ENCODE measurements at regions not wholly inside any gene's neighbourhood (a gene's known extent, or its start where the extent isn't known, plus 50 kb on each side); places are given as distances from the start of the nearest gene placed in this dataset.

- DNase-seq: no peak
Measured at GRCh38 chr2:63658176-63658968, 69.6 kb downstream of the MDH1 start.

GRCh38 chr2:63660060-63660459 lies 71.3 kb downstream of the MDH1 start:
- DNase-seq: no peak

DNA sequence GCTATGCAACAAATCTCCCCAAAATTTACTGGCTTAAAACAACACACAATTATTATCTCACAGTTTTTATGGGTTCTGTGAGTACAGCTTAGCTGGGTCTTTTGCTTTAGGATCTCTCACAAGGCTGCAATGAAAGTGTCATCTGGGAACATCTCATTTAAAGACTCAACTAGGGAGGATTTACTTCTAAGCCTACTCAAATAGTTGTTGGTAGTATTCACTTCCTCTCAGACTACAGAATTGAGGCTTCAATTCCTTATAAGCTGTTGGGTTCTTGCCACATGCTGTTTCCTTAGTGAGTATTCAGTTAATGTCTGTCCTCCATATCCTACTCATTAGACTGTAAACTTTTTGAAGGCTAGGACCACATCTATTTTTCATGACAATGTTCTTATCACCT lies 72.3 kb downstream of the MDH1 start:
- no peak for DNase-seq

DNA sequence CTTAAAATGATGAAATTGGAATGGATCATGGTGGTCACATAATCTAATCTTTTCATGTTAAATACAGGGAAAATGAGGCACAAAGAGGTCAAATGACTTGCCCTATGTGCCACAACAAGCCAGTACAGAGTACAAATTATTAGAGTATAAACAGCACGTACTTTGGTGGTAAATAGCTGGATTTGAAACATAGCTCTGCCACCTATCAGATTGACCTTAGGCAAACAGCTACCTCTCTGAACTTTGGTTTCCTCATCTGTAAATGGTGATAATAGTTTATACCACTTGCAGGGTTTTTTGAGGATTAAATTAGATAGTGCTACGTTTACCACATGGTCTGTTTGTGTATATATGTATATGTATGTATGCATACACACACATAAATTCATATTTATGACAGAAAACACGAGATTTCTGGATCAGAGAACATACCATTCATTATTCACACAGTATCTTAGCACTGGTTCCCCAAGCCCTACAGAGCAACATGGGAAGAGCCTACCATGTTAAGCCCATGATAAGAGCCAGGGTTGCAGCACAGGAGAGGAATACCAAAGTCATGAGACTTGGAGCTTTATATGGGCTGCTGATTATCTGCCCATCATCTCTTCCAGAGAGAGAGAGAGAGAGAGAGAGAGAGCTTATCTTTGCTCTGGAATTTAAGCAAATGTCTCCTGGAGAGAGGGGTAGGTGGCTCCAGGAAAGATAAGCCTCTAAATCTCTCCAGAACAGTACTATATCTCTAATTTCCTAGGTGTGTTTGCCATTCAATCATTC lies 73.5 kb downstream of the MDH1 start:
- no peak for DNase-seq

DNA sequence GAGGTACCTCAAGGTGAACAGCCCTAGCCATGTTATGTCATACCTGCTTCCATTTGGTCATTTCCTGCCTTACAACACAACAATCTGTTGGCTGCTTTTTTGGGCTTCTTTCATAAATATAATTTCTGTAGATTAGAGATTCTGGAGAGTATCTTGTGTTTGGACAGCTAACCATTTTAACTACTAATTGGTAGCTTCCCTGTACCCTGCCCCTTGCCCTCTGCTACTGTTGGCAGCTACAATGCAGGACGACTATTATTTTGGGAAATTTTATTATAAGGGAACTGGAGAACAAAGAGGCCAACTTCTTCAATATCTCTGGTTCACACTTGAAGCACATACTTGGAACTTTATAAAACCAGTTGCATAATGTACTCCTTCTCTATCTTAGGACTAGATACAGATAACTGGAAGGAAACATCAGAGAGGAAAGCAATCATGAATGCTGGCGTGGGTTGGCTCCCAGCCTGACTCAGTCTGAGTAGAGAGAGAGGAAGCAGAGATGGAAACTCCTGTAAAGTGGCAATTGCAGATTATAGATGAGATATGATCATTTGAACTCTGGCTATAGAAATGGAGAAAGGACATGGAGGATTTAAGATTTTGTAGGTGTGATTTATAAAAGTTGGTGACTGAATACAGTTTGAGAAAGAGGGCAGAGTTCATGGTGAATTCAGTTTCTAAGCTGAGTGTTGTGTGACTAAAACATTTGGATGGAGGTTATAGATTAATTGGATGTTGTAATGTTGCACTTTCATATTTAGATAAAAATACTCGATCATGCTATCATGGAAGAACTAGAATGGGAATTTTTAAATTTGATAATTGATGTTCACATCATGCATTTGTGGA lies 74.5 kb downstream of the MDH1 start:
- DNase-seq: no peak

- no peak for DNase-seq
Measured at GRCh38 chr2:63665091-63665490, 76.3 kb downstream of the MDH1 start.

DNA sequence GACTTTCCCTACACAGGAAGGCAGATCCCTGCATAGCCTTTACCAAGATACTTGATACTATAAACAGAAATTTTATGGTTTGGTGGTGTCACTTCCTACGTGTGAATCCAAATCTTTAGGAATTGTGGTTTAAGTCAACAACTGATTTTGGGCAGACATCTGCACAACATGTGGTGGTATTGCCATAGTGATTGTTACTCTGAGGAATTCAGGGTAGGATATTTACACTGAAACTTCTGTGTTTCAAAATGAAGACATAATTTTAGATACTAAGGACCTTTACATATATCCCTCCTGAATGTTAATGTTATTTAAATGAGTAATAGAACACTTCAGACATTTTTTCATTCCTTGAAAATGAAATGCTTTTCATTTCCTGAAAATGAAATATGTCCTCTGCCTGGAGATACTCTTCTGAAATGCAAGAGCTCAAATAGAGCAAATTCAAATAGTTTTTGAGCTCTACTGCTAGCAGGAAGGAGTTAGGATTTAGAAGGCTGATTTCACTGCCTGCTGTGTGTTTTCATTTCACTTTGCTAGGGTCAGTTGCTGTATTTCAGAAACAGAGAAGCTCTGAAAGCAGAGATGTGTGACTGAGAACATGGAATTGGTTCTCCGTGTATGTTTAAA lies 77.2 kb downstream of the MDH1 start:
- no peak for DNase-seq

DNA sequence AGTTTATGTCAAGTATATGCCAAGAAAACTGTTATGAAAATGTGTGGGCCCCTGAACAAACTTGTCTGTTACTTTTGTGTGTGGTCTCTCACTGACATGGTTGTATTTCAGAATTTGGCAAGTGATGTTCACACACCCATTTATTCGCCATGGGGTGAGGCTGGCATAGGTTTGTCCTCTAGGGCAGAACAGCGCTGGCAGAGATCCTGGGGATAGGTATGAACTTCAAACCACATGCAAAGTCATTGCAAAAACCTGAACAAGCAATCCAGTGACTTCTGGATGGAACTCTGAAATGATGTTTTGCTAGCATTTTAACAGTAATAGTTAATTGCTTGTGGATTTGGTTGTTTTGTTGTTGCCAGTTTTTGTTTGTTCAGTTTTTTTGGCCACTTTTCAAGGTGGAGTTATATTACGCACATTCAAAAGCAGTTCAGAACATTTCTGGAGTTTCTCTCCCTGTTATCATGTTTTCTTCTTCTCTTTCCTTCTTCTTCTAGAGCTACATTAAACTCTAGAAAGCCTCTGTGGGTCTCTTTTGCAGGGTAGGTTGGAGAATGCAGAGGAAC lies 78.5 kb downstream of the MDH1 start:
- DNase-seq: no peak

DNA sequence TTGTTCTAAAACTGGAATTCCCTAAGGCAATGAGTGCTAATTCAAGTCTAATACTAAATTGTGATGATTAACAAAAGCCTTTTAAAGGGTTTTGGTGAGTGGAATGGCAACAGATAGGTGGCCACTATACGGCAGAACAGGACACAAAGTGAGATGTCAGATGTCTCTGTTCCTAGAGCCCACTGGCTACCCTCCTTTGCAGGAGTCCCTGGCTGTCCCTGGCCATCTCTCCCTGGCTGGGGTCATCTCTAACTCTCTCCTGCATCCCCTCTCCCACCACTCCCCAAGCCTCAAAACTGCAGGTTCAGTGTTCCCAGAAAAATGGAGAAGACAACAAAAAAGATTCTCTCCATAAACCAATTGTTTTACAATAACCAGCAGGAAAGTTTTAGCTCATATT lies 79.2 kb downstream of the MDH1 start:
- no peak for DNase-seq

- no peak for DNase-seq
Measured at GRCh38 chr2:63668466-63668865, 79.7 kb downstream of the MDH1 start.

- DNase-seq: no peak
Measured at GRCh38 chr2:63669596-63669995, 80.8 kb downstream of the MDH1 start.

GRCh38 chr2:63673865-63674533 lies 85.2 kb downstream of the MDH1 start:
- no peak for DNase-seq

DNA sequence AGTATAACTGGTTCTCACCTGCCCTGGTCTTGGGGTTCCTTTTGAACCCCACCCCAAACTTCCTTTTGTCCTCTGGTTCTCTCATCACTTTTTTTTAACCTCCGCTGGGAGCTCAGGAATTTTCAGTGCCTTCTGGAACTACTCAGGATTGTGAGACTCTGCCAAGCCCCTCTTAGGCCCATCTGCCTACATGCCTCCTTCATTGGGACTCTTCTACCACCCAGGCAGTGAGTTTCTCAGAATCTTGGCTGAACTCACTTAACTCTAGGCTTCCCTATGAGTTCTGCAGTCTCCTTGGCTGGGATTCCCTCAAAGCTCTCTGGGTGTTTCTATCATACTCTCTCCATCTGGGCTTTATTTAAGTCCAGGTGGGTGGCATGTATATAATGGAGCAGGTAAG lies 86.3 kb downstream of the MDH1 start:
- no peak for DNase-seq

GRCh38 chr2:63676135-63676534 lies 87.4 kb downstream of the MDH1 start:
- DNase-seq: no peak

- DNase-seq: no peak
Measured at GRCh38 chr2:63678085-63678484, 89.3 kb downstream of the MDH1 start.

DNA sequence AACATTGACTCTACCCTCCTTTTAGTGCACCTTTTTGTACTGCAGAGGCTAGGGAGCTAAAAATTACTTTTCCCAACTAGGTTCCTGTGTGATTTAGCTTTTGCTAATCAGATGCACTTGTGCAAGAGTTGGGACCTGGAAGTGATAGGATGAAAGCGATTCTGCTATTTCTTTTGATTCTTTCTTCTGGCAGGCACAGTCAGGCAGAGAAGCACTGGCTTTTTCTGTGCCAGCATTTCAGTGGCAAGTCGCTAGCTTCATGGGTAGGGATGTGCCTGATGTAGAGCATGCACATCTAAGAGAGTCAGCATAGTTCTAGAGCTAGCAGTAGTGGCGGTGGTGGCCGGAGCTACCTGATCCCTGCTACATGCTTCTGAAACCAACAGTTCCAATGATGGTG lies 89.8 kb downstream of the MDH1 start:
- DNase-seq: no peak

DNA sequence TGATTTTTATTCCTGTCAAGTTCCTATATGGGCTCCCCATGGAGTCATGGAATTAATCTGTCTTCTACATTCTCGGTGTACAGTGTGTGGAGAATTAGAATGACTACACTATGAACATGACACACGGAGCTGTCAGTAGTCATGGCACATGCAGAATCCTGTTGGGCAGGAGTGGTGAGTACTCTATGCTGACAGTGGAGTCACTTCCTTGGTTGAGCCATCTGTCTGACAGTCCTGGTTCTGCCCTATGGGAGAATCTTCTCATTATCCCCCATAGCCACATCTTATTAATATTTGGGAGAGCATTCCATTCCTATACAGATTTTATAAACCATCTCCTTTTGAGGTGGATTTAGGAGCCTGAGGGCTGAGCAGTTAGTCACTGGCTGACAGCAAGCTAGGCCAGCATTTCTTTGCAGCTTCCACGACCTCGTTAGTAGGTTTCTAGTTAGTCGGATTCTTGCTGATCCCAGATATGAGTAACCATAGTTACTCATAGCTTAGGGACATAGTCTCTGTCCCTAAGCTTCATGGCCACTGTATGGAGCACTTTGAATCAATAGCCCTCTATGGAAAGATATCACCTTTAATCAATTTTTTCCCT lies 90.6 kb downstream of the MDH1 start:
- DNase-seq: no peak

DNA sequence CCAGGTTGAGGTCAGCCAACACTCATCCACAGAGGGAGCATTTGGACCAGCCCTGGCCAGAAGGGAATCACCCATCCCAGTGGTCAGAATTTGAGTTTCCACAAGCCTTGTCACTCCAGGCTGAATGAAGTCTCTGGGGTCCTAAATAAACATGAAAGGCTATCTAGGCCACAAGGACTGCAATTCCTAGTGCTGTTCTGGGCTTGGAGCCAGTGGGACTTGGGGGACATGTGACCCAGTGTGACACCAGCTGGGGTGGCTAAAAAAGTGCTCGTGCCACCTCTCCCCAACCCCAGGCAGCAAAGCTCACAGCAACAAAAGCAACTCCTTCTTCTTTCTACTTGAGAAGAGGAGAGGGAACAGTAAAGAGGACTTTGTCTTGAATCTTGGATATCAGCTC lies 91.7 kb downstream of the MDH1 start:
- DNase-seq: no peak

DNA sequence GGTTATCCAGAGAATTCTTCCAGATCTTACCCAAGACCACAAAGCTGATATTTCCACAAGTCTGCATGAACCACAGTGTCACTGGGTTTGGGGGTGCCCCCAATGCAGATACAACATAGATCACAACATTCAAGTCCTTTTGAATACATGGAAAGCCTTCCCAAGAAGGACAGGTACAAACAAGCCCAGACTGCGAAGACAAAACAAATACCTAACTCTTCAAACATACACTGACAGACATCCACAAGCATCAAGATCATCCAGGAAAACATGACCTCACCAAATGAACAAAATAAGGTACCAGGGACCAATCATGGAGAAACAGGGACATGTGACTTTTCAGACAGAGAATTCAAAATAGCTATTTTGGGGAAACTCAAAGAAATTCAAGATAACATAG lies 93.1 kb downstream of the MDH1 start:
- no peak for DNase-seq

GRCh38 chr2:63692002-63692606 lies 103.3 kb downstream of the MDH1 start:
- peak in 1 of 2 experiments; percentile 27 for DNase-seq

DNA sequence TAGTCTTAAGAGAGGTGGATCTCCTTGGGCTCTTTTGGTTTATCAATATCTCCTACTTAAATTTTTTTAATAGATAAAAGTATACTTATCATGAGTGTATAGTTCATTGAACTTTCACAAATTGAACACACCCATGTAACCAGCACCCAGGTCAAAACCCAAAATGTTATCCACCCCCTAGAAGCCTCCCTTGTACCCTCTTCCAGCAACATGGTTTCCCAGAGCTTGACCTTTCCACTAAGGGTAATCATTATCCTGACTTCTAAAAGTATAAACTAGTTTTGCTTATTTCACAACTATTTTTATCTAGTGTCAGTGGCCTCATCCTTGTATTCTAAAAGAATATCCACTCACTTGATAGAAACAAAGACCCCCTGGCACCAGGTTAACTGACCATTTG lies 106.8 kb downstream of the MDH1 start:
- DNase-seq: no peak

Data from NCI-H1930 (cell line).